H1 (cell line): ENCODE measurements at regions not wholly inside any gene's neighbourhood (a gene's known extent, or its start where the extent isn't known, plus 50 kb on each side); places are given as distances from the start of the nearest gene placed in this dataset.

Source experiments
- ATF2 ChIP-seq: IDR thresholded peaks from 2 replicates; pipeline ENCODE4 v1.6.1; 2012; ENCODE audit warnings: low read length, inconsistent platforms
- CBX8 ChIP-seq: fragments of 300-800, 300-1000 bp; sonication (generic); IDR thresholded peaks from 2 replicates; pipeline ENCODE4 v1.7.1; 2016; ENCODE audit warnings: low read depth, low read length, borderline replicate concordance
- CEBPB ChIP-seq: IDR thresholded peaks from 2 replicates; pipeline ENCODE4 v1.6.1; 2012; ENCODE audit warnings: low read depth, low read length
- CREB1 ChIP-seq: IDR thresholded peaks from 2 replicates; pipeline ENCODE4 v1.6.1; 2012; ENCODE audit warnings: inconsistent platforms
- CTCF ChIP-seq, 3 experiments: IDR thresholded peaks; 1 replicate in 2 of 3; 2 replicates in 1 of 3; pipeline versions ENCODE4 v1.5.1 to v1.6.1; 2011; ENCODE audit warnings: low read length in 3 of 3, mild to moderate bottlenecking in 3 of 3, inconsistent platforms in 2 of 3, low read depth in 1 of 3, moderate library complexity in 1 of 3; ENCODE audit not compliant: insufficient read depth in 1 of 3; ENCODE audit errors: control extremely low read depth in 1 of 3
- E2F6 ChIP-seq: IDR thresholded peaks from 2 replicates; pipeline ENCODE4 v1.6.1; 2012; ENCODE audit warnings: inconsistent platforms
- EP300 ChIP-seq, 2 experiments: IDR thresholded peaks; 1 replicate in 1 of 2; 2 replicates in 1 of 2; pipeline ENCODE4 v1.6.1; 2011 to 2012; ENCODE audit warnings: low read depth in 2 of 2, low read length in 2 of 2, mild to moderate bottlenecking in 2 of 2, borderline replicate concordance in 1 of 2, inconsistent platforms in 1 of 2, moderate library complexity in 1 of 2
- EZH2 ChIP-seq: fragments of 200-600 bp; sonication (generic); IDR thresholded peaks from 2 replicates; pipeline ENCODE4 v1.7.1; 2012; ENCODE audit warnings: low read depth, mild to moderate bottlenecking, moderate library complexity, low read length, inconsistent platforms; ENCODE audit not compliant: severe bottlenecking
- GABPA ChIP-seq: IDR thresholded peaks from 2 replicates; pipeline ENCODE4 v1.6.1; 2011; ENCODE audit warnings: mild to moderate bottlenecking, low read length, moderate library complexity, borderline replicate concordance; ENCODE audit not compliant: insufficient read depth
- POLR2A ChIP-seq, 2 experiments: IDR thresholded peaks; 1 replicate in 1 of 2; 2 replicates in 1 of 2; pipeline ENCODE4 v1.6.1; 2011; ENCODE audit warnings: low read depth in 2 of 2, low read length in 2 of 2, mild to moderate bottlenecking in 2 of 2; ENCODE audit errors: control extremely low read depth in 1 of 2
- POLR2AphosphoS5 ChIP-seq: IDR thresholded peaks from 2 replicates; pipeline ENCODE4 v1.6.1; 2011; ENCODE audit warnings: low read depth, low read length
- SUZ12 ChIP-seq: fragments of 200-600 bp; sonication (generic); IDR thresholded peaks from 2 replicates; pipeline ENCODE4 v1.6.1; 2012; ENCODE audit warnings: mild to moderate bottlenecking, inconsistent platforms, low read length, moderate library complexity, mixed read lengths
- TCF12 ChIP-seq: IDR thresholded peaks from 2 replicates; pipeline ENCODE4 v1.6.1; 2011; ENCODE audit warnings: low read depth, mild to moderate bottlenecking, low read length
- YY1 ChIP-seq: IDR thresholded peaks from 2 replicates; pipeline ENCODE4 v1.6.1; 2011; ENCODE audit warnings: low read depth, mild to moderate bottlenecking, low read length

GRCh38 chr2:10216677-10217488 is 85.8 kb upstream of the HPCAL1 start:
- TF ChIP-seq E2F6 (no peak), ATF2 (no peak), CBX8 (no peak), POLR2A (IDR thresholded peaks at IDR 0.05; ENCODE audit: control extremely low read depth in 1 of 2, low read depth in 2 of 2, low read length in 2 of 2) (no peak), CEBPB (no peak), POLR2AphosphoS5 (no peak), GABPA (no peak), SUZ12 (no peak), EZH2 (no peak), CTCF (IDR thresholded peaks at IDR 0.05; ENCODE audit: control extremely low read depth in 1 of 3, insufficient read depth in 1 of 3, low read depth in 1 of 3, low read length in 3 of 3) (no peak), TCF12 (no peak), YY1 (no peak), EP300 (IDR thresholded peaks at IDR 0.05; ENCODE audit: borderline replicate concordance in 1 of 2, low read depth in 2 of 2, low read length in 2 of 2) (no peak), CREB1 (no peak)
